ENCODE measurements at regions not wholly inside any gene's neighbourhood (a gene's known extent, or its start where the extent isn't known, plus 50 kb on each side); places are given as distances from the start of the nearest gene placed in this dataset.
"Not testable (repeated sequence)": the region's sequence is repeated elsewhere in the genome, so short reads cannot be mapped to it uniquely, and the experiment has no call there.

DNA sequence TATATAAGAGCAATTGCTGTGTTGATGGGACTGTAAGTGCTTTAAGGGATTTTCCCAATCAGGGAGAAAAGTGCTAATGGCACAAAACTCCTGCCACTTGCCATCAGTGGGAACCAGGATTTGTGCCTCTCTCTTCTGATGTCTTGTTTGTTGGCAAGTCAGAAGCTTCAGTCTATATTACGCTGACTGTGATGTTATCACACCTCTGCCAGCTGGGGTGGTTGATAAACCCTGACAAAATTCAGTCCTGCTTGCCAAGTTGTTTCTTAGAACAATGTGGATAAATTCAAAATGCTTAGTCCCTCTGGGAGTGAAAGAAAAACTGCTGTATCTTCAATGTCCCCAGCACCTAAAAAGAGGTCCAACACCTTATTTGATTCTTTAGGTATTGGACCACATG is 161.4 kb upstream of the FBXL7 start:
- DNase-seq (ENCODE audit: low spot score): no peak

DNA sequence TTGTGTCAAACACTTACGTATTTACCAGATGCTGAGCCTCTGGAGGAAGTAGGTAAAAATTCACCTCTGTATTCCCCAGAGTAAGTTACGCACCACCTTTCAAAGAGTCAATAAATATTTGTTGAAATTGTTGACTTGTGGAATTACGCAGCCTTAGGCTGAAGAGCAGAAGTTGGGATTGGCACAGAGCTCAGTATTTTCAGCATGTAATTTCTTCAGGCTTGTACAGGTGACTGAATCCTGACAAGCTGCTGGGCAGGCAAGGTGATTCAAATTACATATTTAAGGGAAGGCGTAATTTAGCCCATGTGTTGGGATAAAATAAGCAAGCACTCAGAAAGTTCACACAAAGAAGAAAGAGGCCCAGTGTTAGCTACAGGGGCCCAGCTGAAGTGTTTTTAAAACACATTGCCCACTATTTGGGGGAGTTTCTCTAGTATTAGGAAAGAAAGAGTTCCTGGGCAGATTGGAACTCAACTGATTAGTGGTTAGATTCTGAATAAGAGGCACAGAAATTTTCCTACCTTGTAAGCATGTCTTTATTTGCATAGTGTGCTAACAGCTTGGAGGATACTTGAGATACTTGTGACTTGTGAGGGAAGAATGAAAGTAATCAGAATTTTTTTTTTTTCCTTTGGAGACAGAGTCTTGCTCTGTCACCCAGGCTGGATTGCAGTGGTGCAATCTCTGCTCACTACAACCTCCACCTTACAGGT is 165.3 kb upstream of the FBXL7 start:
- no peak for DNase-seq (ENCODE audit: low spot score)

DNA sequence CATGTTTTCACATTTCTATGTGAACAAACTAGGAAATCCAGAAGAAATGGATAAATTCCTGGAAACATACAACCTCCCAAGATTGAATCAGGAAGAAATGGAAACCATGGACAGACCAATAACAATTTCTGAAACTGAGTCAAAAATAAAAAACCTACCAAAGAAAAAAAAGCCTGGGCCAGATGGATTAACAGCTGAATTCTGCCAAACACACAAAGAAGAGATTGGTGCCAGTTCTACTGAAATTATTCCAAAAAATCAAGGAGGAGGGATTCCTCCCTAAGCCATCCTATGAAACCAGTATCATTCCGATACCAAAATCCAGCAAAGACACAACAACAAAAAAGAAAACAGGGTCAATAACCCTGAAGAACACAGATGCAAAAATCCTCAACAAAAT is 166.9 kb upstream of the FBXL7 start:
- DNase-seq (ENCODE audit: low spot score): no peak

DNA sequence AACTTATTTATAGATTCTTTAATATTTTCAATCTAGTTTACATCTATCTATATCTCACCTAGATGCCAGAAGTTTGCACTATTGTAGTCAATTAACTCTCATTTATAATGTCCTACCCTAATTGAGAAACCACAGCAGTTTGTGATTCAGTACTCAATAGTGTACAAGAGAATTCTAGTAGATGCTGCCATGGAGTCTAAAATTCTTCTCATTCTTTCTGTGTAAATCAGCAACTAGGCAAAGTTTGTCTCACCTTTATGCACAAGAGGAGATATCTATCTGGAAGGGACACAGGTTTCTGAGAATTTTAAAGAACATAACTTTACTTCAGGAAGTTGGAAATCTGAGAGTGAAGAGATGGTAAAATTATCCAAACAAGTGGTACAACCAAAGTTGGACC is 173.0 kb upstream of the FBXL7 start:
- DNase-seq (ENCODE audit: low spot score): no peak

DNA sequence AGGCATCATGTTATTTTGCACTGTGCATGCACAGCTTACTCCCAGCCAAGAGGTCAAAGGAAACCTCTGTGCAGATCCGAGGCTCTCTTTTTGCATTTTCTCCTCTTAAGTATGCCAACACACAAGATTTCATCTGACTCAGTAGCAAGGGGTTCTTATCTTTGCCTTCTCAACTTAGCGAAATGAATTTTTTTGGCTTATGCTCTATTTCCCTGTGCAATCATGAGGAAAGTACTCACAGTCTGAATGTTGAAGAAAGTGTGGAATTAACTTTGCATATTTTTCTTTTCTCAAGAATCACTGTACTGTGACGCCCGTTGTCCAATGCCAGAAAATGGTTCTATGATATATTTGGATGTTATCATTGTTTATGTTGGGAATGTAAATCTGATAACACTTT is 173.5 kb upstream of the FBXL7 start:
- DNase-seq (ENCODE audit: low spot score): no peak

DNA sequence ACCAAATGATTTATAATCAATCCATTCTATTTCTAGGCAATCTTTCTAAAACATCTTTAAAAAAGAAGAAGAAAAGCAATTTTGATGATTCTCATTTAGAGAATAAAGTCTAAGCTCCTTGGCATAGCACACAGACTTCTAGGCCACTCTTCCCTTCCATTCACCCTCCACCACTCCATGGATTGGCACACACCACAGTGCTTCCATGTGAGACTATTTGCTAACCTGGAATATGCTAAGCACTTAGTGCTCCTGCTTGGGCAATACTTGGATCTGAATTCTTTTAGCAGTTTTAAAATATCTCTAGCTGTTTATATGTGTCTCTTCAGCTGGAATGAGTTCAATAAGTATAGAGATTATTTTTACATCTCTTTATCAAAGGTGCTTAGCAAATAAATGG is 177.6 kb upstream of the FBXL7 start:
- DNase-seq (ENCODE audit: low spot score): no peak

DNA sequence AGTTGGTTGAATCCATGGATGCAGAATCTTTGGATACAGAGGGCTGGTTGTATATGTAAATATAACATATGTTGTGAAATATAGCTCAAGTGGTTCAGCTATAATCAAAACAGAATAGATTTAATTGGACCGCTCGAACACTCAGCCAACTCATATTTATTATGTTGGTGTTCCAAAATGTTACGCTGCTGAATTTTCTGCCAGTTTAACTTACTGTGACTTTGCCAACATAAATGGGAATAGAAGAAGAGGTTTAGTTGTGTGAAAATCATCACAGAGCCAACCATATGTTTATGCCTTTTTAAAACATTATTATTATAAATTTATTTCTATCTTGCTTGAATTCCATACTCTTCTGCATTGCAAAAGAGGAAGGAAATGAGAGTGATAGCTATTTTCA is 178.2 kb upstream of the FBXL7 start:
- no peak for DNase-seq (ENCODE audit: low spot score)

DNA sequence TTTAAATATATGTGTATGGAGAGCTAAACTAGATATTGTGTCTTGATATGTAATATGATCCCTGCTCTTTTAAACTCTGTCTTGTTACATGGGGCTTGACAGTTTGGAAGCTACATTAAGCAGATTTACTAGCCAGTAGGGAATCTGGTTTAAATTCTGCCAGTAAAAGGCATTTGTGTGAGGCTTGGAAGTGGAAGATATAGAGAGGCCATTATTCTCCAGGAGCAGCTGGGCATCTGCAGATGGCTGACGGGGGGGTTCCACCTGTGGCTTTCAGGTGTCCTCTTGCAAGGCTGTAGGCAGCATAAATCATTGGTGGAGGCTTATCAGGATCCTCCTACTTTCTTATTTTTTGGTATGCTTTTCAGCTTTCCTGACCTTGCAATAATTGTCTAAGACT is 179.1 kb upstream of the FBXL7 start:
- DNase-seq (ENCODE audit: low spot score): peak; percentile 91

DNA sequence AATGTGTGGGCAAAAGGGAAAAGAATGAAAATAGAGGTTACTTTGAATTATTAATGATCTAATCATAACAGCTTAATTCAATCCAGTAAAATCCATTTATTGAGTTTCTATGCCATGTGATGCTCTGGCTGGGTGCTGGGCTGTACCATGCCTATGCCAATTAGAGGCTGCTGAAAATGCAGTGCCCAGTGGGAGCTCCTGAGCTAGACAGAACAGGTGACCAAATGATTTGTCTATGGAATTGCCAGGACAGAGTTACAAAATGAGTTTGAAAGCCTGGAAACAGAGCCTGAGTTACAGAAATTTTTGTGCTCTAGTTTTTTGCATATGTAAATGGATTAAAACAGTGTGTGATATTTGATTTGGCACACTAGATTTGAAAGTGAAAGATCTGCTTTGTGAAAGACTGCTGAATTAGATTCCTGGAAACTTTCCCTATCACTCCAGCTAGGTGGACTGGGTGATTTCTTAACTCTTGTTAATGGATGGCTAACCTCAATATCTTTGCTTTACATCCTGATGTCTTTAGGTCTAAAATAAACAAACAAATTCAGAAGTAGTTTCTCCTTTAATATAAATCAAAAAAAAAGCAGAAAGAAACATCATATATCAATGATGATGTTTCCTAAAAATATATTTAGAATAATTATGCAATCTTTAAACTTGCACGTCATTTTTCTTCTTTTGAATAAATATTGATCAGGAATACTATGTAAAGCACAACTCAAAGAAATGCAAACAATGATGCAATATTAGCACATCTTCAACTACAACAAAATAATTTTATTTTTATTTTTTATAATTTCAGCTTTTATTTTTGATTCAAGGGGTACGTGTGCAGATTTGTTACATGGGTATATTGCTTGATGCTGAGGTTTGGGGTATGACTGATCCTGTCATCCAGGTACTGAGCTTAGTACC is 194.8 kb upstream of the FBXL7 start:
- DNase-seq (ENCODE audit: low spot score): no peak

DNA sequence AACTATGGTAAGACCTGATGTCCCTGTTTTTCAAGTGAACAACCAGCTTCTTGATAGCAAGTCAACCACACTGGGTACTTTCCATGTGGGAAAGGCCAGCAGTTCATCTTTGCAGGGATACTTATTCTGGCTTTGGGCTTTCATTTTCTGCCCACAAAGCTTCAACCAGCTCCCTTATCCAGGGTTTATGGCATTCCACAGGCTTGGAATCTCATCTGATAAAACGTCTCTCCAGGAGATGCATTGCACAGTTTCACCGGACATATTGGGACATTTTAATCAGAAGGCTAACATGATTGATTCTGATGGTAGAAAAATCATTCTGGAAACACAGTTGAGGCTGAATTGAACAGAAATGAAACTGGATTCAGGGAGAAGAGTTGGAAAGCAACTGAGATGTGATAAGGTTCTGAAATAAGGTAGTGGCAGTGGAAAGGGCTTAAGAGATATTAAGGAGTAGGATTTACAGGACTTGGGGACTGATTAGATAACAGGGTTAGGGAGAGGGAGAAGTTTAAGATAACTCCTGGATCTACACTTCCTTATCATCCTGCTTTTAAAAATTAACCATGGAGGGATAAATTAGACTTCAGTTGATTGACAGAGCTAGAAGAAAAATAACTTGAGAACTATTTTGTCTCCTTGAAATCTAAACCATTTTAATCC is 195.8 kb upstream of the FBXL7 start:
- no peak for DNase-seq (ENCODE audit: low spot score)

DNA sequence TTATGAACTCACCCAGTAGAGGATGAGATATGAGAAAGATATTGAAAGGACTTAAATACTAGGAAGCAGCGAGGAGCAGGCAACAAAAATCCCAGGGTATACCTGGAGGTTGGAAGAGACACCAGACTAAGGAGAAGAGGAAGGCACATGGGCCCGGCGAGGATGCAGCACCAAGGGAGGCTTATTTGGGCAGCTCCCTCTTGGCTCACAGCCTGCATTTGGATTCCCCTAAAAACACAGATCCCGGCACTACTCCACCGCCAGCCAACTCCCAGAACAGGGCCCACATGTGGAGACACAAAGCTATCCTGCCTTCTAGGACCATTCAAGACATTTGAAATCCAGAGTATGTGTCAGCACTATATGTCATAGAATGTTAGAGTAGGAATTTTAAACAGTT is 199.8 kb upstream of the FBXL7 start:
- no peak for DNase-seq (ENCODE audit: low spot score)

DNA sequence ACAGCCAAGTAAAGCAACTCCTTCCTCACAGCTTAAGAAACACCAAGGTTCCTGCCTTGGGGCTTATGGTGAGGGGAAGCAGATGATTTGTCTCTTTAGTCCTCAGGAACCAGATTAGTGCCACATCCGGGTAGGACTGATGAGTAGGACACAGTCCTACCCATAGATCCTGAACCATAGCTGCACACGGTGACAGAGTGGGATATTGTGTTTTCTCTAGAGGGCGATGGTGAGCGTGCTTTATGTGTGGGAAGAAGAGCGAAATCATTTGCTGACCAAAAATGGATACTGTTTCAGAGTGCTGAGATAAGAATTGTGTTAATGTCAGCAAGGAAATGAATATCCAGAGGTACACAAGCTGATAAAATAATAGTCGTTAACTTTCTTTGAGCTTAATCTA is 209.0 kb upstream of the FBXL7 start:
- no peak for DNase-seq (ENCODE audit: low spot score)

DNA sequence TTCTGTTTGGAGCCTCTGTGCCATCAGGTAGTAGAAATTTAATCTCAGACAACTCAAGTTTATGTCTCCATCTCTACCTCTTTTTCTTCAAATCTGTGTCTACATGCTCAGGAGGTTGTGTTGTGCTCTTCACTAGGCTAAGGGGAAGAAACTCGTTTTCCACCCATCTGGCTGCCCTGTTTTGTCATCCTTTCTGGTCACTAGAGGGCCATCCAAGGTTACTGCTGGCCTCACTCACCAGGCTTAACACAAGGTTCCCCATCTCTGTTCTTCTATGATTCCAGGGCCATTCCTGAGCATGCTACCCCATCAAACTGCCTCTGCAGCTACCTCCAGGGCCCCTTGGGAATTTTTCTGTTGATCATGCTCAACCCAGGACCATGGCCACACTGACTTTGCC is 213.3 kb upstream of the FBXL7 start:
- DNase-seq (ENCODE audit: low spot score): peak; percentile 45

DNA sequence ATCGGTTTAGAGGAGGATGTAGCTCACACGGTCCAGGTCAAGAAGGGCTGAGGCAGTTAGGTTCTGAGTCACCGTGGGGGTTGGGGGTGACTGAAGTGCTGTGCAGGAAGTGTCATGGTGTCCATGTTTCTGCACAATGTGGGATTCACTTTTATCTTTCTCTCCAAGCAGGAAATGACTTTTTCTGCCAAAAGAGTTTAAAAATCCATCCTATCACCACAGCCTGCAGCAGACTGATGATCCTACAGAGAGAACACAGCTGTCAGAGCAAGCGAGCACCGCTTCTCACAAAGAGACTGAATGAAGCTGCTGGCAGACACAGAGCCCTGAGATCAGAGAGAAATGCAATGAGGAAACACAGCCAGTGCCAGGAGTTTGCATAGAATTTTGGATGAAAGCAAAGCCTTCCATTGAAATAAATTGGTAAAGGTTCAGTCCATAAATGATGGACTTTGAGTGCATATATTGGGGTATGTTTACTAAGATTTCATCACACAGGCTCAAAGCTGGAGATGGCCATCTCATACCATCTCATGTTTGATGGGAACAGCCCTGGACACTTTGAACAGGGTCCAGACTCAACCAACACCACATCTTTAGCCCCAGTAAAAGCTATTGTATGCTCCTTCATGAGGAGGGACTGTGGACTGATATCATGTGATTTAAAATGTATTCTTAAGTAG is 213.9 kb upstream of the FBXL7 start:
- DNase-seq (ENCODE audit: low spot score): no peak

DNA sequence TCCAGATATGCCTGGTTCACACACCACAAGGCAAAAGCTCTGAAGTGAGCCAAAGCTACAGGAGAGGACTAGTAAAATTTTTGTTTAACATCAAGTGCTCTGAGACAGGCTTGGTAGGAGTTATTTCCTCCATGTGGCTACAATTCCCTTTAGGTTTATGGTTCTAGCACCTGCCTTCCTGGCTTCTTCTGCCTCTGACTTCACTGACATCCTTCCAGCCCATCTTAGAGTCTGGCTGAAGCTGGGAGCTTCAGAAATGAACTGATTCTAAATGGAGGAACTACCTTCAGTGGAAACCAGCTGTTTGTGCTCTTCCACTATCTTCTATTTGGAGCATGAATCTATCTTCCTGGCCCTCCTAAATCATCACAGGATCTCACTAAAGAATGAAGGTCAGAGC is 215.3 kb upstream of the FBXL7 start:
- DNase-seq (ENCODE audit: low spot score): no peak

DNA sequence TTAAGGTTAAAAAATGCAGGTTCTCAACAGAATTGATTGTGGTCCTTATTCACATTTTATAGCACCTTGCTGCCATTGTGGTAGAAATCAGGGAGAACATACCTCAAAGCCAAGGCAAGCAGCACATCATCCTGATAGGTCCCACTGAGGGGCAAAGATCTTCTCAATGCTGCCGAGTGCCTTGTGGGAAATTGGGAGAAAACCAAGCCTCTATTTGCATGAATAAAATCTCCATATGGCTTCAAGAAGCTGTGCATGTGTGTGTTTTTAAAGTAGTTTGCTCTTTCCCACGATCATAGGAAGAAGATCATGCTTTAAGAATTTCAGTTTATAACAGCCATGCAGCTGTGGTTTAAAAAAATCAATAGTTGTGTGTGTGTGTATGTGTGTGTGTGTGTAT is 216.9 kb upstream of the FBXL7 start:
- no peak for DNase-seq (ENCODE audit: low spot score)

DNA sequence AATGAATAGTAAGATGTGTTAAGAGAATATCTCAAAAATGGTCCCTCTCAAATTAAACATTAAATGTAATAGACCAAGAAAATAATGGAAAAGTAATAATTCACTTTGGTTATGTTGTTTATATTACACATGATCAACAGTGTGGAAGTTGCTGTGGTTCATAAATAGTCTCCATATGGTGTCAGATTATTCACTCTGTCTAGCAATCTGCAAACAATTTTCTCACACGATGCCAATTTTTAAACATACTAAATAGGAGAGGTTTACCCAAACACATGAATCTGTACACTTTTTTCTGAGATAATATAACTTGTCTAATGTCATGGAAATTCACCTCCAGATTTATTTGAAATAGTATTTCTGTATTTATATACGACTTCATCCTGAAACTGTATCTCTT is 217.4 kb upstream of the FBXL7 start:
- no peak for DNase-seq (ENCODE audit: low spot score)

DNA sequence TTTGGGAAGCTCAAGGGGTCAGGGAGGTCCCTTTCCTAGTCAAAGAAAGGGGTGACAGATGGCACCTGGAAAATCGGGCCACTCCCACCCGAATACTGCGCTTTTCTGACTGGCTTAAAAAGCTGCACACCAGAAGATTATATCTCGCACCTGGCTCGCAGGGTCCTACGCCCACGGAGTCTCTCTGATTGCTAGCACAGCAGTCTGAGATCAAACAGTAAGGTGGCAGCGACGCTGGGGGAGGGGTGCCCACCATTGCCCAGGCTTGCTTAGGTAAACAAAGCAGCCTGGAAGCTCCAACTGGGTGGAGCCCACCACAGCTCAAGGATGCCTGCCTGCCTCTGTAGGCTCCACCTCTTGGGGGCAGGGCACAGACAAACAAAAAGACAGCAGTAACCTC is 228.4 kb upstream of the FBXL7 start:
- not testable (repeated sequence) for DNase-seq (ENCODE audit: low spot score)

DNA sequence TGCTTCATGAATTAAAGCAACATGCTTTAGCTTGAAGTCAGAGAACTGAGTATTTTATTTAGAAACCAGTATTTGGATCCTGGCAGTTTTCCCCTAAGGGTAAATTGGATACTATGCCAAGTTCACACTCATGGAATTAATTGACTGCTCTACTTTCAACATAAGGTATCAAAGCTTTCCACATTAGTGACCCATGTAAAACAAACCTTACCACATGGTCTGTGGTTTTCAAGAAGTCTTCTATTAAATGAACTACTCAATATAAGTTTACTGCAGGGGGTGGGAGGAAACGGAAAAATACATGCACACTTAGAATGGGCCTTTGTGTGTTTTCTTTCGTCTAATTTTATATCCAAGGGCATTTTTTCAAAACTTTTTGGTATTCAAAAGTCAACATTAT is 232.0 kb upstream of the FBXL7 start:
- no peak for DNase-seq (ENCODE audit: low spot score)

DNA sequence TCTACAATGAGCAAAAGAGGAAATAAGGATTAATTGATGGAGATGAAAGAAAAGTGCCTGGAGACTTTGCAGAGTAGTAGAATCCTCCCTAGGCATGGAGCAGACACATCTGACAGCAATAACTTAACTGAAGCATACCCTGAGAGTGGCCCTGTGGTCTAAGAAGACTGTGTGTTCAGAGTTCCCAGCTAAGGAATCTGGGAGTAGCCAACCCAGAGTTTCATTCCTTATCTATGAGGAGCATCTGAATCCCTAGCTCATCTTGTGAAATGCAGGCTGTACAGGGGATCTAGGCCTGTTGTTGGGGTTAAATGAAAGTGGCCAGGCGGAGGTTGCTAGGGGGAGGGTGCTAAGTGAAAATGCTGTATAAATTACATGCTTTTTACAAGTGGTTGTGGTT is 233.1 kb upstream of the FBXL7 start:
- DNase-seq (ENCODE audit: low spot score): no peak

DNA sequence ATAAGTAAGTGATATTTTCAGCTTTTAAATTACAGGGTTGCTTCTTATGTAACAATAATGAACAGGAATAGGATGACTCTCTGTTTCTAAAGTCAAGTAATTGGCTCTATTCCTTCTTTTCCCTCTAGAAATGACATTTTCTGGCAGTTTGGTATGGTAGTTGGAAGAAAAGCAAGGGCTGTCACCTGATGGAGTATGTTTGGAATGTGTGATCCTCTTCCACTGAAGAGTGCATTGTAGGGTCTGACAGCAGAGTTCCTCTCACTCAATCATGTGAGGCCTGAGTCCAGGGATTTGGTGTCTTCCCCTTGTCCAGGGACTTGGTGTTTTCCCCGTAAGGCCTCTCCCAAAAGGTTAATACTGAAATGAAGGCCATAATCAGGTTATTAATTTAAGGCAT is 233.8 kb upstream of the FBXL7 start:
- DNase-seq (ENCODE audit: low spot score): no peak

DNA sequence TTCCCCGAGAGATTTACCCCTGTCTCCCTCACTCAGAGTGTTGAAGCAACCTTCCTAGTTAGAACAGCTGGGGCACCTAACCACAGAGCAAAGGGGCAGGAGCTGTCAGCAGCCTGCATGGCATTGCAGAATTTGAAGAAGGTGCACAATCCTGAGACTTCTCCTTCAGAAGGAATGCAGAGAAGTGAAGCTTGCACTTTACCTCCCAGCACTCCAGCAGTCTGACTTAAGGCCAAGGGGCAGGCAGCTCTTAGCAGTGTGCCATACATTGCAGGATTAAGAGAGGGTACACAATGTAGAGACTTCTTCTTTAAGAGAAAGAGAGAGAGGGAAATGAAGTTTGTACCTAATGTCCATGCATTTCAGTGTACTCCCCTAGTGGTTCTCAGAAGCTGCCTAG is 236.0 kb upstream of the FBXL7 start:
- no peak for DNase-seq (ENCODE audit: low spot score)

Measured in SK-N-DZ (cell line).